ENCODE measurements at regions not wholly inside any gene's neighbourhood (a gene's known extent, or its start where the extent isn't known, plus 50 kb on each side); places are given as distances from the start of the nearest gene placed in this dataset.
"Not testable (repeated sequence)": the region's sequence is repeated elsewhere in the genome, so short reads cannot be mapped to it uniquely, and the experiment has no call there.

GRCh38 chr13:80744147-80744914 is 403.4 kb upstream of the SPRY2 start:
- no peak for FAIRE-seq

GRCh38 chr13:80742033-80742432 is 401.1 kb upstream of the SPRY2 start:
- no peak for FAIRE-seq

GRCh38 chr13:80740071-80740470 is 399.1 kb upstream of the SPRY2 start:
- FAIRE-seq = no peak

- FAIRE-seq = no peak
These were observed 396.6 kb upstream of the SPRY2 start for GRCh38 chr13:80737513-80737912.

GRCh38 chr13:80727321-80727975 is 386.5 kb upstream of the SPRY2 start:
- no peak for FAIRE-seq

GRCh38 chr13:80726868-80727267 is 385.9 kb upstream of the SPRY2 start:
- FAIRE-seq = no peak

- FAIRE-seq = no peak
These were observed 380.8 kb upstream of the SPRY2 start for GRCh38 chr13:80721689-80722088.

GRCh38 chr13:80718970-80719369 is 378.0 kb upstream of the SPRY2 start:
- FAIRE-seq = no peak

GRCh38 chr13:80717776-80718175 is 376.9 kb upstream of the SPRY2 start:
- no peak for FAIRE-seq

GRCh38 chr13:80716610-80717081 is 375.7 kb upstream of the SPRY2 start:
- no peak for FAIRE-seq

- no peak for FAIRE-seq
These were observed 371.1 kb upstream of the SPRY2 start for GRCh38 chr13:80712026-80712425.

GRCh38 chr13:80708791-80709190 is 367.9 kb upstream of the SPRY2 start:
- peak; percentile 51 for FAIRE-seq

- FAIRE-seq = no peak
These were observed 366.4 kb upstream of the SPRY2 start for GRCh38 chr13:80707000-80707983.

GRCh38 chr13:80706164-80706471 is 365.2 kb upstream of the SPRY2 start:
- FAIRE-seq = no peak

- FAIRE-seq = no peak
These were observed 364.6 kb upstream of the SPRY2 start for GRCh38 chr13:80705371-80706163.

- FAIRE-seq = no peak
These were observed 363.4 kb upstream of the SPRY2 start for GRCh38 chr13:80704369-80704768.

- no peak for FAIRE-seq
These were observed 354.9 kb upstream of the SPRY2 start for GRCh38 chr13:80695841-80696240.

- FAIRE-seq = not testable (repeated sequence)
These were observed 350.9 kb upstream of the SPRY2 start for GRCh38 chr13:80691814-80692213.

GRCh38 chr13:80690208-80690607 is 349.3 kb upstream of the SPRY2 start:
- no peak for FAIRE-seq

- FAIRE-seq = no peak
These were observed 347.7 kb upstream of the SPRY2 start for GRCh38 chr13:80688593-80688992.

- FAIRE-seq = no peak
These were observed 345.0 kb upstream of the SPRY2 start for GRCh38 chr13:80685942-80686341.

- FAIRE-seq = no peak
These were observed 343.5 kb upstream of the SPRY2 start for GRCh38 chr13:80684217-80684991.
